GM12878 (cell line): ENCODE measurements at regions not wholly inside any gene's neighbourhood (a gene's known extent, or its start where the extent isn't known, plus 50 kb on each side); places are given as distances from the start of the nearest gene placed in this dataset.

ENCODE experiments used
- ATAC-seq: fragments of 200-7000 bp; cut with Tn5 transposase; 3 replicates; pipeline ENCODE4 v1.9.1; 2020; ENCODE audit warnings: mild to moderate bottlenecking, moderate library complexity
- BruUV-seq: library from RNA; stranded (reverse); fragments of 400-500 nt; replicated peaks from 2 replicates; lab custom pipeline; 2021; lab: Mats Ljungman, UMichigan
- CTCF ChIA-PET: fragments of 300-600 bp; sonication (Branson Sonifier 250); formaldehyde crosslinking; extraction: SDS; loops from one replicate; lab custom pipeline; 2021; ENCODE audit warnings: inconsistent platforms; lab: Yijun Ruan, JAX
- POLR2A ChIA-PET: fragments of 350-600 bp; formaldehyde crosslinking; extraction: SDS; loops from one replicate; lab custom pipeline; 2021; ENCODE audit warnings: inconsistent platforms; lab: Charles Lee
- RAD21 ChIA-PET: fragments of 300-600 bp; sonication (Branson Sonifier 250); formaldehyde crosslinking; loops from one replicate; lab custom pipeline; 2023; ENCODE audit warnings: antibody characterized with exemption; ENCODE audit not compliant: unreplicated experiment; lab: Charles Lee
- SMC1A ChIA-PET: fragments of 300-600 bp; sonication (Branson Sonifier 250); formaldehyde crosslinking; loops from one replicate; lab custom pipeline; 2023; ENCODE audit not compliant: unreplicated experiment, uncharacterized antibody; lab: Charles Lee
- DNase-seq: peaks from one replicate; pipeline ENCODE4 v3.0.0-alpha.2; 2011; ENCODE audit warnings: low read depth, low spot score
- FAIRE-seq: peaks from 3 replicates; lab custom pipeline; 2011; peaks lifted over from hg19 to GRCh38; lab: Jason Lieb, UNC
- H2AFZ ChIP-seq: 2 replicates; pipeline ENCODE4 v1.6.0; 2011; ENCODE audit warnings: low read depth, low read length, control low read depth; ENCODE audit not compliant: control insufficient read depth
- H3K27ac ChIP-seq: 2 replicates; pipeline ENCODE4 v1.5.1; 2011; ENCODE audit warnings: control low read depth; ENCODE audit not compliant: control insufficient read depth, insufficient read depth
- H3K27me3 ChIP-seq, 2 experiments: replicated peaks in 1 of 2; 2 replicates each; pipeline versions ENCODE4 v1.6.0 to v1.6.1; 2011; ENCODE audit warnings: low read length in 1 of 2; ENCODE audit not compliant: control insufficient read depth in 2 of 2, insufficient read depth in 2 of 2
- H3K36me3 ChIP-seq, 2 experiments: 2 replicates each; pipeline ENCODE4 v1.5.1; 2011; ENCODE audit warnings: low read length in 1 of 2; ENCODE audit not compliant: control insufficient read depth in 2 of 2, insufficient read depth in 2 of 2
- H3K4me1 ChIP-seq: 2 replicates; pipeline ENCODE4 v1.6.1; 2011; ENCODE audit warnings: mild to moderate bottlenecking, low read length, moderate library complexity, mixed read lengths; ENCODE audit not compliant: control insufficient read depth, insufficient read depth
- H3K4me2 ChIP-seq: 2 replicates; pipeline ENCODE4 v1.6.0; 2011; ENCODE audit warnings: control low read depth; ENCODE audit not compliant: control insufficient read depth, insufficient read depth
- H3K4me3 ChIP-seq: fragments of 200-600 bp; sonication (generic); 2 replicates; pipeline ENCODE4 v1.5.1; 2016
- H3K79me2 ChIP-seq: 2 replicates; pipeline ENCODE4 v1.6.0; 2011; ENCODE audit warnings: low read length; ENCODE audit not compliant: control insufficient read depth, insufficient read depth
- H3K9ac ChIP-seq: 2 replicates; pipeline ENCODE4 v1.8.0; 2011; ENCODE audit warnings: low read length, control low read depth, mixed read lengths; ENCODE audit not compliant: control insufficient read depth, insufficient read depth
- H3K9me3 ChIP-seq: replicated peaks from 3 replicates; pipeline ENCODE4 v1.5.1; 2011; ENCODE audit warnings: mild to moderate bottlenecking, low read length; ENCODE audit not compliant: control insufficient read depth, insufficient read depth
- H4K20me1 ChIP-seq: 2 replicates; pipeline ENCODE4 v1.6.0; 2011; ENCODE audit not compliant: control insufficient read depth, insufficient read depth
- BACH1 ChIP-seq: fragments of 450-650 bp; IDR thresholded peaks from 2 replicates; pipeline ENCODE4 v1.6.1; 2017; ENCODE audit warnings: mild to moderate bottlenecking, borderline replicate concordance
- EGR1 ChIP-seq, 2 experiments: IDR thresholded peaks; 1 replicate in 1 of 2; 2 replicates in 1 of 2; pipeline ENCODE4 v1.6.1; 2011 to 2012; ENCODE audit warnings: low read depth in 2 of 2, low read length in 2 of 2, borderline replicate concordance in 1 of 2, mild to moderate bottlenecking in 1 of 2, moderate library complexity in 1 of 2
- HDAC2 ChIP-seq: fragments of 200-600 bp; sonication (generic); IDR thresholded peaks from 2 replicates; pipeline ENCODE4 v1.6.1; 2017
- MXI1 ChIP-seq: fragments of 150-350 bp; IDR thresholded peaks from 2 replicates; pipeline ENCODE4 v1.6.1; 2011; ENCODE audit warnings: low read depth, mild to moderate bottlenecking, inconsistent platforms, low read length, improper control_type of control experiment
- MYC ChIP-seq: IDR thresholded peaks from 2 replicates; pipeline ENCODE4 v1.6.1; 2011; ENCODE audit warnings: mild to moderate bottlenecking, low read length, moderate library complexity, inconsistent platforms; ENCODE audit not compliant: insufficient read depth, insufficient replicate concordance, insufficient read length, severe bottlenecking
- PML ChIP-seq: IDR thresholded peaks from 2 replicates; pipeline ENCODE4 v1.6.1; 2012; ENCODE audit warnings: low read length, inconsistent platforms
- POU2F2 ChIP-seq: IDR thresholded peaks from 3 replicates; pipeline ENCODE4 v1.6.1; 2011; ENCODE audit warnings: low read depth, mild to moderate bottlenecking, low read length, borderline replicate concordance
- RAD51 ChIP-seq: fragments of 450-650 bp; IDR thresholded peaks from 2 replicates; pipeline ENCODE4 v1.6.1; 2016; ENCODE audit warnings: moderate library complexity, mild to moderate bottlenecking, inconsistent platforms
- REST ChIP-seq: IDR thresholded peaks from 2 replicates; pipeline ENCODE4 v1.6.1; 2012; ENCODE audit warnings: mild to moderate bottlenecking, low read depth, low read length
- SIN3A ChIP-seq: IDR thresholded peaks from 2 replicates; pipeline ENCODE4 v1.6.1; 2012; ENCODE audit warnings: low read depth, low read length, improper control_type of control experiment
- SKIL ChIP-seq: fragments of 450-650 bp; IDR thresholded peaks from 2 replicates; pipeline ENCODE4 v1.6.1; 2017; ENCODE audit warnings: mild to moderate bottlenecking, low read depth, inconsistent platforms; ENCODE audit not compliant: poor library complexity, severe bottlenecking
- STAT1 ChIP-seq: fragments of 450-650 bp; conservative IDR thresholded peaks from 2 replicates; pipeline ENCODE4 v1.6.1; 2014; ENCODE audit warnings: antibody characterized with exemption, mild to moderate bottlenecking
- TAF1 ChIP-seq: IDR thresholded peaks from 2 replicates; pipeline ENCODE4 v1.6.1; 2011; ENCODE audit warnings: mild to moderate bottlenecking, low read depth, low read length, borderline replicate concordance
- ZZZ3 ChIP-seq: IDR thresholded peaks from 2 replicates; pipeline ENCODE4 v1.6.1; 2011; ENCODE audit warnings: low read depth; ENCODE audit not compliant: control insufficient read depth, insufficient read length
- WGBS: methylation state at CpG from one replicate; pipeline ENCODE4 v1.1.6; 2016; ENCODE audit warnings: low lambda C conversion rate; ENCODE audit not compliant: insufficient replicate concordance, insufficient coverage; ENCODE audit errors: missing lambda C conversion rate; 5-methylcytosine and 5-hydroxymethylcytosine counted together
- in situ Hi-C: fragments of 300-500 bp; cut with MboI; formaldehyde crosslinking; loops from 9 replicates; pipeline ENCODE4 v1.14.3; 2018; ENCODE audit warnings: mixed read lengths
- intact Hi-C: fragments of 100-400 bp; cut with micrococcal nuclease; formaldehyde crosslinking; loops from one replicate; pipeline ENCODE4 v1.14.2; 2022; ENCODE audit not compliant: unreplicated experiment

GRCh38 chr5:42277293-42277692 lies 145.9 kb upstream of the GHR start:
- no TSS peak for BruUV-seq
- H3K4me3 ChIP-seq, result no peak overlapping the region
- intact Hi-C loops, result no loop called here
- ATAC-seq, result no peak
- H3K4me2 ChIP-seq, result no peak overlapping the region
- SMC1A ChIA-PET, result interaction anchor here (1.0 kb wide), 1 partner anchor 532 kb away, joined by 3 read pairs; no protein-coding TSS in a partner anchor
- no peaks in the 10 kb centered on the region for H3K4me1 ChIP-seq
- no peaks in the 10 kb centered on the region for H3K27me3 ChIP-seq
- no peaks in the 10 kb centered on the region for H3K79me2 ChIP-seq
- no peak for FAIRE-seq
- no peaks in the 10 kb centered on the region for H4K20me1 ChIP-seq
- H3K9ac ChIP-seq, result no peak overlapping the region
- no peak for DNase-seq
- no peak overlapping the region for H2AFZ ChIP-seq
- POLR2A ChIA-PET, result interaction anchor here (1.1 kb wide), 1 partner anchor 398 kb away, joined by 3 read pairs; no protein-coding TSS in a partner anchor
- WGBS, result 26% methylated on average over 2 of the region's 2 CpGs
- RAD21 ChIA-PET, result no interaction called here
- no peak for TF ChIP-seq PML
- CTCF ChIA-PET, result no interaction called here
- no peaks in the 10 kb centered on the region for H3K36me3 ChIP-seq
- H3K27ac ChIP-seq, result no peak overlapping the region
- in situ Hi-C loops, result no loop called here
- H3K9me3 ChIP-seq, result no peaks in the 10 kb centered on the region

GRCh38 chr5:42284584-42284983 lies 138.7 kb upstream of the GHR start:
- no peak for ATAC-seq
- no peak overlapping the region for H2AFZ ChIP-seq
- TF ChIP-seq EGR1 (IDR thresholded peaks at IDR 0.05; ENCODE audit: borderline replicate concordance in 1 of 2, low read depth in 2 of 2, low read length in 2 of 2) (no peak), ZZZ3 (no peak), MXI1 (no peak), SKIL (no peak), TAF1 (no peak), REST (no peak), HDAC2 (no peak), RAD51 (no peak), STAT1 (no peak), BACH1 (no peak), SIN3A (no peak), POU2F2 (no peak), MYC (no peak)

More at GRCh38 chr5:42284584-42284983, 138.7 kb upstream of the GHR start:
- no peak overlapping the region for H3K4me3 ChIP-seq
- CTCF ChIA-PET, result no interaction called here
- H3K27ac ChIP-seq, result no peak overlapping the region
- in situ Hi-C loops, result no loop called here
- POLR2A ChIA-PET, result no interaction called here
- no peaks in the 10 kb centered on the region for H4K20me1 ChIP-seq
- no peak overlapping the region for H3K4me2 ChIP-seq
- H3K9ac ChIP-seq, result no peak overlapping the region
- FAIRE-seq (no peak), DNase-seq (no peak)
- RAD21 ChIA-PET, result no interaction called here
- no peaks in the 10 kb centered on the region for H3K79me2 ChIP-seq
- no peaks in the 10 kb centered on the region for H3K4me1 ChIP-seq
- H3K27me3 ChIP-seq, result no peaks in the 10 kb centered on the region
- H3K9me3 ChIP-seq, result no peaks in the 10 kb centered on the region
- no TSS peak for BruUV-seq
- H3K36me3 ChIP-seq, result no peaks in the 10 kb centered on the region
- intact Hi-C loops, result no loop called here
- SMC1A ChIA-PET, result no interaction called here
